ENCODE measurements at regions not wholly inside any gene's neighbourhood (a gene's known extent, or its start where the extent isn't known, plus 50 kb on each side); places are given as distances from the start of the nearest gene placed in this dataset.
"Not testable (repeated sequence)": the region's sequence is repeated elsewhere in the genome, so short reads cannot be mapped to it uniquely, and the experiment has no call there.

DNA sequence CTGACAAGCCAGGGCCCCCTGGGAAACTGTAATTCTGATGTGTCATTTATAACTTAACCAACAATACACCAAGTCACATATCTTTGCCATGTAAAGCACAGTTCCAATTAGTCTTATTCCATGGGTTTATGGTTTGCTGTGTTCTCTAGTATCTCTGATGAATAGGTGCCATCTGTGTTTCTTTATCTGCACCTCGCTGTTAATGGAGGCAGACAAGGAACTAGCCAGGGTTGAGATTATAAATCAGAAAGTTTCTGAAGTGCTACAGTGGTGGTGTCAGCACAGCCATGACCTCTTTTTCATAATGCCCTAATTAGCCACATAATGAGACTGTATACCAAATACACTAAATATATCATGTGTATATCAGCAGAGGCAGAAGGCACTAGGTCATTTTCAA lies 866.4 kb downstream of the PLOD2 start:
- no peaks in the 10 kb centered on the region for H3K27me3 Mint-ChIP-seq (ENCODE audit: insufficient read depth, unreplicated experiment)
- intact Hi-C loops (cut with micrococcal nuclease): no loop called here
- no peak overlapping the region for H3K27ac Mint-ChIP-seq (ENCODE audit: low read depth, unreplicated experiment)
- DNase-seq (ENCODE audit: unreplicated experiment): no peak
- no peaks in the 10 kb centered on the region for H3K4me1 Mint-ChIP-seq (ENCODE audit: insufficient read depth, unreplicated experiment)
- CTCF ChIA-PET: no interaction called here
- H3K36me3 Mint-ChIP-seq (ENCODE audit: insufficient read depth, unreplicated experiment): no peaks in the 10 kb centered on the region
- H3K9me3 Mint-ChIP-seq (ENCODE audit: unreplicated experiment): no peaks in the 10 kb centered on the region
- H3K4me3 Mint-ChIP-seq (ENCODE audit: unreplicated experiment): no peak overlapping the region
- TF ChIP-seq CTCF (IDR thresholded peaks at IDR 0.05; ENCODE audit: unreplicated experiment): no peak
- no TSS peak for BruUV-seq (replicated peaks)
- POLR2A ChIA-PET: no interaction called here

- H3K4me1 Mint-ChIP-seq (ENCODE audit: insufficient read depth, unreplicated experiment): no peaks in the 10 kb centered on the region
- H3K4me3 Mint-ChIP-seq (ENCODE audit: unreplicated experiment): no peak overlapping the region
- CTCF ChIA-PET: no interaction called here
- no peak for TF ChIP-seq CTCF (IDR thresholded peaks at IDR 0.05; ENCODE audit: unreplicated experiment)
- intact Hi-C loops (cut with micrococcal nuclease): no loop called here
- BruUV-seq (replicated peaks): no TSS peak
- H3K27ac Mint-ChIP-seq (ENCODE audit: low read depth, unreplicated experiment): no peak overlapping the region
- POLR2A ChIA-PET: no interaction called here
- no peaks in the 10 kb centered on the region for H3K27me3 Mint-ChIP-seq (ENCODE audit: insufficient read depth, unreplicated experiment)
- DNase-seq (ENCODE audit: unreplicated experiment): no peak
- H3K36me3 Mint-ChIP-seq (ENCODE audit: insufficient read depth, unreplicated experiment): no peaks in the 10 kb centered on the region
- H3K9me3 Mint-ChIP-seq (ENCODE audit: unreplicated experiment): no peaks in the 10 kb centered on the region
These were observed 853.7 kb downstream of the PLOD2 start for GRCh38 chr3:145307272-145307671.

DNA sequence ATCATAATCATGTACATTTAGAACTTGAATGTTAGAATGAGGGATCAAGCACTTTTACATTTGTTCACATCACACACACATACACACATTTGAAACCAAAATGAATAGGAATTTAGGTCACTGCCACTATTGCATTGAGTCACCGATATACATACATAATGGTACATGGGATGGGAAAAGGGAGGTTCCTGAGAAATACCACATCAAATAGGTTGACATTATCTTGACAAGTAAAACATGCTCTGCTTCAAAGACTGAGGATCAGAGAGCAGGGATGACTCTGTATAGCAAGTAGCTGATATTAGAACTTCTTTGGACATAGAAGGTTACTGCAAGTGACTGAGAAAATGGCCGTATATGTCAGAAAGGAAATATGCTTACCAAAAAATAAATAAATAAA lies 847.2 kb downstream of the PLOD2 start:
- POLR2A ChIA-PET: no interaction called here
- no peaks in the 10 kb centered on the region for H3K4me1 Mint-ChIP-seq (ENCODE audit: insufficient read depth, unreplicated experiment)
- no peak overlapping the region for H3K27ac Mint-ChIP-seq (ENCODE audit: low read depth, unreplicated experiment)
- no peak for TF ChIP-seq CTCF (IDR thresholded peaks at IDR 0.05; ENCODE audit: unreplicated experiment)
- intact Hi-C loops (cut with micrococcal nuclease): no loop called here
- CTCF ChIA-PET: interaction anchor here (0.6 kb wide), 1 partner anchor 16 kb away, joined by 3 read pairs; no protein-coding TSS in a partner anchor
- peaks cover 14% of the 10 kb centered on the region for H3K27me3 Mint-ChIP-seq (ENCODE audit: insufficient read depth, unreplicated experiment)
- no TSS peak for BruUV-seq (replicated peaks)
- DNase-seq (ENCODE audit: unreplicated experiment): no peak
- no peak overlapping the region for H3K4me3 Mint-ChIP-seq (ENCODE audit: unreplicated experiment)
- H3K9me3 Mint-ChIP-seq (ENCODE audit: unreplicated experiment): no peaks in the 10 kb centered on the region
- H3K36me3 Mint-ChIP-seq (ENCODE audit: insufficient read depth, unreplicated experiment): no peaks in the 10 kb centered on the region

GRCh38 chr3:145316253-145316652 lies 844.7 kb downstream of the PLOD2 start:
- BruUV-seq (replicated peaks); H3K27ac Mint-ChIP-seq (ENCODE audit: low read depth, unreplicated experiment); H3K9me3 Mint-ChIP-seq (ENCODE audit: unreplicated experiment); POLR2A ChIA-PET; DNase-seq (ENCODE audit: unreplicated experiment); H3K36me3 Mint-ChIP-seq (ENCODE audit: insufficient read depth, unreplicated experiment); H3K4me1 Mint-ChIP-seq (ENCODE audit: insufficient read depth, unreplicated experiment); CTCF ChIA-PET; intact Hi-C loops (cut with micrococcal nuclease); H3K4me3 Mint-ChIP-seq (ENCODE audit: unreplicated experiment): not testable (repeated sequence)
- peaks cover 14% of the 10 kb centered on the region for H3K27me3 Mint-ChIP-seq (ENCODE audit: insufficient read depth, unreplicated experiment)

GRCh38 chr3:145326666-145327065 lies 834.3 kb downstream of the PLOD2 start:
- Mint-ChIP-seq H3K4me1 (ENCODE audit: insufficient read depth, unreplicated experiment) (no peaks in the 10 kb centered on the region), H3K4me3 (ENCODE audit: unreplicated experiment) (no peak overlapping the region), H3K27ac (ENCODE audit: low read depth, unreplicated experiment) (no peak overlapping the region), H3K9me3 (ENCODE audit: unreplicated experiment) (no peaks in the 10 kb centered on the region), H3K36me3 (ENCODE audit: insufficient read depth, unreplicated experiment) (no peaks in the 10 kb centered on the region), H3K27me3 (ENCODE audit: insufficient read depth, unreplicated experiment) (no peaks in the 10 kb centered on the region)
- ChIA-PET POLR2A (no interaction called here), CTCF (interaction anchor here (0.7 kb wide), 1 partner anchor 810 kb away, joined by 3 read pairs; no protein-coding TSS in a partner anchor)
- TF ChIP-seq CTCF (IDR thresholded peaks at IDR 0.05; ENCODE audit: unreplicated experiment): no peak
- intact Hi-C loops (cut with micrococcal nuclease): no loop called here
- BruUV-seq (replicated peaks): no TSS peak
- DNase-seq (ENCODE audit: unreplicated experiment): no peak

DNA sequence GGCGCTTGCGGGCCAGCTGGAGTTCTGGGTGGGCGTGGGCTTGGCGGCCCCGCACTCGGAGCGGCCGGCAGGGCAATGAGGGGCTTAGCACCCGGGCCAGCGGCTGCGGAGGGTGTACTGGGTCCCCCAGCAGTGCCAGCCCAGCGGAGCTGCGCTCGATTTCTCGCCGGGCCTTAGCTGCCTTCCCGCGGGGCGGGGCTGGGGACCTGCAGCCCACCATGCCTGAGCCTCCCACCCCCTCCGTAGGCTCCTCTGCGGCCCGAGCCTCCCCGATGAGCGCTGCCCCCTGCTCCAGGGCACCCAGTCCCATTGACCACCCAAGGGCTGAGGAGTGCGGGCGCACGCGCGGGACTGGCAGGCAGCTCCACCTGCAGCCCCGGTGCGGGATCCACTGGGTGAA lies 827.6 kb downstream of the PLOD2 start:
- CTCF ChIA-PET: interaction anchor here (0.9 kb wide), 1 partner anchor 30 kb away, joined by 4 read pairs; no protein-coding TSS in a partner anchor
- H3K4me3 Mint-ChIP-seq (ENCODE audit: unreplicated experiment); H3K27ac Mint-ChIP-seq (ENCODE audit: low read depth, unreplicated experiment); BruUV-seq (replicated peaks); H3K4me1 Mint-ChIP-seq (ENCODE audit: insufficient read depth, unreplicated experiment); POLR2A ChIA-PET; H3K36me3 Mint-ChIP-seq (ENCODE audit: insufficient read depth, unreplicated experiment); H3K27me3 Mint-ChIP-seq (ENCODE audit: insufficient read depth, unreplicated experiment); intact Hi-C loops (cut with micrococcal nuclease); H3K9me3 Mint-ChIP-seq (ENCODE audit: unreplicated experiment); DNase-seq (ENCODE audit: unreplicated experiment): not testable (repeated sequence)
